ENCODE measurements at regions not wholly inside any gene's neighbourhood (a gene's known extent, or its start where the extent isn't known, plus 50 kb on each side); places are given as distances from the start of the nearest gene placed in this dataset.

- H3K79me2 ChIP-seq (ENCODE audit: control insufficient read depth, insufficient read depth, low read length) = no peaks in the 10 kb centered on the region
- H3K9ac ChIP-seq (replicated peaks; ENCODE audit: extremely low read depth, insufficient read depth, low read length) = no peak overlapping the region
- dilution Hi-C loops (cut with MboI; ENCODE audit: extremely low pct_ligation_motif_present, low sequenced_read_pairs) = no loop called here
- no peaks in the 10 kb centered on the region for H4K20me1 ChIP-seq (replicated peaks; ENCODE audit: control insufficient read depth, extremely low read depth, insufficient read depth, low read length)
- no peak overlapping the region for H3K4me3 ChIP-seq (replicated peaks in 1 of 3; ENCODE audit: insufficient read depth in 1 of 3, low read depth in 1 of 3, low read length in 3 of 3)
- no peak for FAIRE-seq
- TF ChIP-seq POLR2AphosphoS5 (IDR thresholded peaks at IDR 0.05; ENCODE audit: insufficient read depth, low read depth, low read length) (no peak), GATA2 (IDR thresholded peaks at IDR 0.05; ENCODE audit: insufficient read depth, insufficient read length, low read depth, low read length) (no peak), MAX (IDR thresholded peaks at IDR 0.05; ENCODE audit: insufficient read depth, insufficient read length) (no peak), FOS (IDR thresholded peaks at IDR 0.05; ENCODE audit: borderline replicate concordance, insufficient read depth, low read length) (no peak), EZH2 (IDR thresholded peaks at IDR 0.05; ENCODE audit: borderline replicate concordance, low read depth, low read length, severe bottlenecking) (no peak), POLR2A (IDR thresholded peaks at IDR 0.05; ENCODE audit: low read depth, low read length) (no peak), JUN (IDR thresholded peaks at IDR 0.05; ENCODE audit: borderline replicate concordance, insufficient read depth, insufficient read length, low read depth) (no peak), MYC (IDR thresholded peaks at IDR 0.05; ENCODE audit: low read depth, low read length) (no peak), CTCF (IDR thresholded peaks at IDR 0.05; ENCODE audit: extremely low read depth in 1 of 2, insufficient read depth in 1 of 2, low read depth in 1 of 2, low read length in 2 of 2) (no peak)
- H3K4me1 ChIP-seq (ENCODE audit: control insufficient read depth, extremely low read depth, insufficient read depth, low read length) = no peaks in the 10 kb centered on the region
- BruUV-seq (replicated peaks) = no TSS peak
- POLR2A ChIA-PET = no interaction called here
- no peaks in the 10 kb centered on the region for H3K36me3 ChIP-seq (ENCODE audit: control insufficient read depth in 2 of 2, extremely low read depth in 1 of 2, insufficient read depth in 2 of 2, low read length in 2 of 2)
- no peak for DNase-seq (ENCODE audit: low read depth, low spot score)
- peaks cover 11% of the 10 kb centered on the region for H3K9me3 ChIP-seq (replicated peaks; ENCODE audit: control insufficient read depth, insufficient read depth, low read length)
- no peaks in the 10 kb centered on the region for H3K27me3 ChIP-seq (ENCODE audit: control insufficient read depth in 2 of 2, insufficient read depth in 2 of 2, low read length in 2 of 2)
- H3K4me2 ChIP-seq (ENCODE audit: insufficient read depth, low read length) = no peak overlapping the region
- H2AFZ ChIP-seq (ENCODE audit: low read depth, low read length) = no peak overlapping the region
- H3K9me1 ChIP-seq (replicated peaks; ENCODE audit: control insufficient read depth, extremely low read depth, insufficient read depth, low read length) = no peaks in the 10 kb centered on the region
- CTCF ChIA-PET = no interaction called here
- H3K27ac ChIP-seq (ENCODE audit: insufficient read depth, low read depth, low read length) = no peak overlapping the region
- intact Hi-C loops (cut with micrococcal nuclease) = no loop called here
These were observed 492.1 kb upstream of the TMEM132C start for GRCh38 chr12:127774828-127775227.

All from endothelial cell of umbilical vein (primary cell).